HG02981 (cell line): ENCODE measurements at regions not wholly inside any gene's neighbourhood (a gene's known extent, or its start where the extent isn't known, plus 50 kb on each side); places are given as distances from the start of the nearest gene placed in this dataset.

Experiments used
- ATAC-seq: cut with Tn5 transposase; IDR thresholded peaks from one replicate; pipeline ENCODE4 v1.9.1; 2021; ENCODE audit warnings: mild to moderate bottlenecking, moderate library complexity; ENCODE audit not compliant: unreplicated experiment

DNA sequence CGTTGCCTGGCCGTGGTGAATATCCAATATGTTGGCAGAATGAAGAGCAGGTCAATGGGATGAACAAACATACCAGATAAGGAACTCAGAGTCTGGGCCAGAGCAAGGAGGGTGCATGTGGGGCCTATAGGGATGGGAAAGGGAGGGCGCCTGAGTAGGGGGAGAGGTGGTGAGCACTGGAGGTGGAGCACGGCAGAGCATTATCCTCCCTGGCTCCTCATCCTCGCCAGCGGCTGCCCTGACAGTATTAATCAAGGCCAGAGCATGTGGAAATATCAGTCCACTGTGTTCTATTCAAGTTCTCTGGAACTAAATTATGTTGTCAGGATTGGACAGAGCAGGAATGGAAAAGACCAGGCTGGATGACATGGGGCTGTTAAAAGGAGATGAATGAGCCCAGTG lies 254.8 kb upstream of the ZMIZ1 start:
- no peak for ATAC-seq

- ATAC-seq: no peak
Observed at GRCh38 chr10:78814407-78814806, 254.4 kb upstream of the ZMIZ1 start.

DNA sequence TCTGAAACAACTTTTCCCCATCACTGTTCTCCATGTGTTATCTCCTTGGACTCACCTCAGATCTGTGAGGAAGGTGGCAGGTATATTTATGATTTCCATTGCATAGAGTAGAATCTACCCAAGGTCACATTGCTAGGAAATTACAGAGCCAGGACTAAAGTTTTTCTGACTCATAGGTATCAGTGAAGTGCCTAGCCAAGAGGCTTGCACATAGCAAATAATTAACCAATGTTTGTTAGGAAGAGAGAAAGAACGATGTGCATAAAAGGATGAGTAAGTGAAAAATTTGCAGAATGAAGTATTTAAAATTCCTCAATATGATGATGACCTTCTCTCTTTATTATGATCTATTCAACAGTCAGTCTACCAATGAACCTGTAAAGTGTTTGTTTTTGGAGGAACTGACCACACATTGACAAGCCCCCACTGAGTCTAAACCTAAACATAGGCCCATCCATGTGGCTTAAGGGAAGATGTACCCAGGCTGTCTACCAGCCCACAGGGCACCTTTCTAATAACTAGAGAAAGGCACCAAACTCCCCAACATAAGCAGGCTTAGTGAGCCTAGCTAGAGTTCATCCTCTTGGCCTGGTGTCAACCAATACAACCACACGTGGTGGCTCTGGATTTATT lies 252.9 kb upstream of the ZMIZ1 start:
- ATAC-seq: no peak

DNA sequence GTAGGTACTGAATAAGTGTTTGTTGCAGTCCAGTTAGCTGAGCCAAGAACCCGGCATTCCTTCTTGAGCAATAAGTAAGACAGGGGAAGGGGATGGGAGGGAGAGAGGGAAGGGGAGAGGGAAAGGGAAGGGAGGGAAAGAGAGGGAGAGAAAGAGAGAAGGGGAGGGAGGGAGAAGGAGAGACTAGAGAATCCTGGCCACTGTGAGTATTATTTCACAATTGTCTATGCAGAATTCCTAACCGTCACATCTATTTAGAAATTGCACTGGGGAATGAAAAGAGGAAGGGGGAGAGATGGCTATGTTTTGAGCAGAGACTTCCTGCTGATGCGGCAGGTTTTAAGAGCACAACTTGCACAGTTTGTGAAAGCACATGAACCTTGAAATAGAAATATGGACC lies 251.4 kb upstream of the ZMIZ1 start:
- ATAC-seq: no peak

- no peak for ATAC-seq
Observed at GRCh38 chr10:78817804-78818203, 251.0 kb upstream of the ZMIZ1 start.

DNA sequence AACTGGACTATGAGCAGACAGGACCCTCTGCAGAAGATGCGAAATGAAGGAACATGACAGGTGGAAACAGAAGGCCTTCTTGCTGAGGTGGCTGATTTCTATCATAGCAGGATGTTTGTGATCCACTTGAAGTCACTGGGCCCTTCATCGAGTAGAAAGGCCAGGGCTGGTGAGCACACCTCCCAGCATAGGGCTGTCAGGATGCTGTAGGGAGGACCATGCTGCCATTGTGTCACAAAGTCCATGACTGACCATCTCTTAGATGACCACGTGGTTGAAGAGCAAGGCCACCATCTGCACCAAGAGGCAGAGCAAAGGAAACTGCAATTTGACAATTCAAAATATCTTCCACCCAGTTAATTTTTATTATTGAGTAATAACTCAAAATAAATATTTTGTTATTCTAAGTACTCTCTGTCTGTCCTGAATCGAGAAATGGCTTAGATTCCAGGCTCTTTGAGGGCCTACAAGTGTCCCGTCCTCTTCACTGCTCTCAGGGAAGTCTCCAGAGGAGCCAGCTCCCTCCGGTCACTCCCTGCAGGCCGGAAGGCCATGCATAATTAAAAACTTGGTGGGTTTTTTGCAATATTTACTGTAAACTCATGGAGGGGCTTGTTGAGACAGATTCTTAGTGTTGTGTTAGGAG lies 249.3 kb upstream of the ZMIZ1 start:
- no peak for ATAC-seq

GRCh38 chr10:78820007-78820362 lies 248.8 kb upstream of the ZMIZ1 start:
- ATAC-seq: no peak

DNA sequence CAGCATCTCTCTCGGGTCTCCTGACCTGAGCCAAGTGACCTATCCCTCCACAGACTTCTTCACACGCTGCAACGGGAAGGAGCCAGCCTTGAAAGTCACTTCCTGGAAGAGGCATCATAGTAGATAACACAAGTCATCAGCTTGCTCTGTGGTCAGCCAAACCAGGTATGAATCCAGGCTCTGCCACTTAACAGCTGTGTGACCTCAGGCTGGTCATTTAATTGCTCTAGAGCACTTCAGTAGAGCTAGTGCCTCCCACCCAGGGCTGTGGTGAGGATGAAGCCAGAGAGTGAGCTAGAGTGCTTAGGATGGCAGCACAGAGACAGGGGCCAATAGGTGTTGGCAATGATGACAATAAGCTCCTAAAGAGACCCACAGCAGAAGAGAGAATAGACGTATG lies 247.7 kb upstream of the ZMIZ1 start:
- ATAC-seq: no peak

- no peak for ATAC-seq
Observed at GRCh38 chr10:78828647-78829539, 239.9 kb upstream of the ZMIZ1 start.

GRCh38 chr10:78829565-78829964 lies 239.2 kb upstream of the ZMIZ1 start:
- ATAC-seq: no peak

GRCh38 chr10:78830062-78830975 lies 238.4 kb upstream of the ZMIZ1 start:
- ATAC-seq: no peak

DNA sequence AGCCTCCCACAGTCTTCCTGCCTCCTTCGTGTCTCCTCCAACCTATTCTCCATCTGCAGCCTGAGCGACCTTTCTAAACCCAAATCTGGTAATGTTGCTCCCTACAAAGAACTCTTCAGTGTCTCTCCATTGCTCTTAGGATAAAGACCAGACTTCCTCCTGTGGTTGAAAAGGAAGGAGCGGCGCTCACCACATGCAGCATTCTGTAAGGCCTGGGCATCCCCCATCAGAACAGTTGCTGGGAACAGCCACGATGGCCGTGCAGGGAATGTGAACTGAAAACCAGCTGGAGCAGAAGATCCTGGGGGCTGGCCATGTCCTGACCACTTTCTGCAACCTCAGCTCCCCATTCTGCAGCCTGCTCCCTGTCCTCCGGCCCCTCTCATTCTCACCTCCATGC lies 237.8 kb upstream of the ZMIZ1 start:
- no peak for ATAC-seq

DNA sequence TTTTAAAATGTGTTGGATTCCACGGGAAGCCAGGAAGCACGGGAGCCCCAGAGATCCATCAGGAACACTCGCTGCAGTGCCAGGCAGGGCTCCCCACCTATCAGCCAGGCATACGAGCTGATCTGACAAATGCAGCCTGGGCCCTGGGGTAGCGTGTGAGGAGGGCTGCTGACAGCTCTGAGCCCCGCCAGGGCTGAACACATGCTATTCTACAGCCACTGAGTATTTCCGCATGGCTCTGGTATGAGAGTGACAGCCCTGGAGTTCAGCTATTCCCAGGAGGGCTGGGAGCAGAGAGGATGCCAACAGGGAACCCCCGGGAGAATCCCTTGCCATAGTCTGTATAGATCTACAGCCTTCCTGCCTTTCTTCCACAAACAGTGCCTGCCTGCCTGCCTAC lies 237.3 kb upstream of the ZMIZ1 start:
- no peak for ATAC-seq

DNA sequence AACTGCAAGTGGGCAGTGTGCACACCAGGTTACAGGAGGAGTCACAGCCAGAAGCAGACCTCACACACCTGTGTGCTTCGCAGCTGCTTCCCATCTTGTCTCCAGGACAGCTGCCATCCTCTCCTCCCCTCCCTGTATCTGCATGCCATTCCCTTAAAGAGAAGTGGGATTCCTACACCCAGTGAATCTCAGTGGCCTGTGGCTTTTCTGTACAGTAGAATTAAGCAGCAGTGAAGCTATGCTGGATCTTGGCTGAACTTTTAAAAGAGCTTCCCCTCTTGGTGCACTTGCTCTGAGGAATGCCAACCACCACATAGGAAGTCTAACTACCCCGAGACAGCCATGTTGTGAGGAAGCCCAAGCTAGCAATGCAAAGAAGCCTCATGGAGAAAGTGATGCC lies 236.5 kb upstream of the ZMIZ1 start:
- no peak for ATAC-seq

- no peak for ATAC-seq
Observed at GRCh38 chr10:78838141-78838657, 230.6 kb upstream of the ZMIZ1 start.

GRCh38 chr10:78843495-78843894 lies 225.3 kb upstream of the ZMIZ1 start:
- no peak for ATAC-seq

GRCh38 chr10:78844960-78845607 lies 223.7 kb upstream of the ZMIZ1 start:
- no peak for ATAC-seq

GRCh38 chr10:78846071-78846470 lies 222.7 kb upstream of the ZMIZ1 start:
- no peak for ATAC-seq

DNA sequence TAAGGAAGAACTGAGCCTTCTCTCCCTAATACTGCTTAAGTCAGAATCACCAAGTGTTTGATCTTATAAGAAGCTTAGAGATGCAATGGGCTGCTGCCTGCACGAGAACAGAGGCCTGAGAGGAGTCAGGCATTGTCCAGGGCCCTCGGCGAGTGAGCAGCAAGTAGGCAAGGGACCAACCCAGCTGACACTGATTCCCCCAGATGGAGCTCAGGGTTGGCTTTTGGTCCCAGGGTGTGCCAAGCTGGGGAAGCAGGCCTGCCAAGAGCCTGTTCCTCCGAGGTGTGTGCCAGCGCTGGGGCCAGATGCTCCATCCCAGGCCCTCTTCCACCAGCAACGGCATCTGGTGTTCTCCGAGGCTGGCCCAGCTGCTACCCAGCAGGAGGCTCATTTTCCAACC lies 222.0 kb upstream of the ZMIZ1 start:
- no peak for ATAC-seq

GRCh38 chr10:78847485-78847884 lies 221.3 kb upstream of the ZMIZ1 start:
- ATAC-seq: no peak
